ENCODE measurements at regions not wholly inside any gene's neighbourhood (a gene's known extent, or its start where the extent isn't known, plus 50 kb on each side); places are given as distances from the start of the nearest gene placed in this dataset.
"Not testable (repeated sequence)": the region's sequence is repeated elsewhere in the genome, so short reads cannot be mapped to it uniquely, and the experiment has no call there.

- H3K4me1 ChIP-seq (replicated peaks in 1 of 2; ENCODE audit: control insufficient read depth in 2 of 2, insufficient read depth in 2 of 2, low read length in 2 of 2), result peaks cover 0 to 19% of the 10 kb centered on the region in 2 experiments; a peak in 3 of 5 replicates
- H3K4me2 ChIP-seq (ENCODE audit: insufficient read depth, low read length); H4K20me1 ChIP-seq (replicated peaks; ENCODE audit: control insufficient read depth, insufficient read depth, low read length); H3K4me3 ChIP-seq; FAIRE-seq; H3K9me1 ChIP-seq (ENCODE audit: control insufficient read depth, insufficient read depth, low read length); BruUV-seq (replicated peaks); H3K79me2 ChIP-seq (ENCODE audit: control insufficient read depth, insufficient read depth, low read length); H3K9me3 ChIP-seq (replicated peaks; ENCODE audit: control insufficient read depth, insufficient read depth, low read depth, low read length); H2AFZ ChIP-seq (ENCODE audit: low read depth, low read length); in situ Hi-C loops (cut with MboI); POLR2A ChIA-PET; intact Hi-C loops (cut with micrococcal nuclease); H3K27me3 ChIP-seq (ENCODE audit: control insufficient read depth in 2 of 2, insufficient read depth in 2 of 2, low read length in 2 of 2); H3K27ac ChIP-seq (ENCODE audit: extremely low read depth, low read depth, low read length); ATAC-seq; DNase-seq (ENCODE audit: extremely low read depth in 1 of 4, low spot score in 3 of 4); CTCF ChIA-PET (ENCODE audit: low intra/inter-chr PET ratio); H3K9ac ChIP-seq (ENCODE audit: insufficient read depth in 1 of 2, low read depth in 2 of 2, low read length in 2 of 2): not testable (repeated sequence)
- WGBS (ENCODE audit: insufficient coverage, low coverage, missing lambda C conversion rate), result 78% methylated on average over 1 of the region's 1 CpG
- TF ChIP-seq ZNF146 (CRISPR knock-in tag; IDR thresholded peaks at IDR 0.05; ENCODE audit: unreplicated experiment), result peak; percentile 90
- peak in 1 of 2 experiments; percentile 52; a peak in 1 of 4 replicates for TF ChIP-seq KDM1A (IDR thresholded peaks at IDR 0.05)
- peak; percentile 65 for TF ChIP-seq BCOR (IDR thresholded peaks at IDR 0.05)
- H3K36me3 ChIP-seq (ENCODE audit: control insufficient read depth, insufficient read depth, low read length), result peaks cover 14% of the 10 kb centered on the region; the same call in 2 of the 3 replicates
Measured at GRCh38 chr7:16256419-16256818, 164.9 kb downstream of the CRPPA start.

GRCh38 chr7:16255952-16256351, 165.4 kb downstream of the CRPPA start:
- intact Hi-C loops (cut with micrococcal nuclease); H3K9ac ChIP-seq (ENCODE audit: insufficient read depth in 1 of 2, low read depth in 2 of 2, low read length in 2 of 2); H3K27me3 ChIP-seq (ENCODE audit: control insufficient read depth in 2 of 2, insufficient read depth in 2 of 2, low read length in 2 of 2); BruUV-seq (replicated peaks); POLR2A ChIA-PET; H3K9me1 ChIP-seq (ENCODE audit: control insufficient read depth, insufficient read depth, low read length); H3K79me2 ChIP-seq (ENCODE audit: control insufficient read depth, insufficient read depth, low read length); in situ Hi-C loops (cut with MboI); H3K4me3 ChIP-seq; H3K9me3 ChIP-seq (replicated peaks; ENCODE audit: control insufficient read depth, insufficient read depth, low read depth, low read length); H4K20me1 ChIP-seq (replicated peaks; ENCODE audit: control insufficient read depth, insufficient read depth, low read length); H3K4me2 ChIP-seq (ENCODE audit: insufficient read depth, low read length); DNase-seq (ENCODE audit: extremely low read depth in 1 of 4, low spot score in 3 of 4); H3K27ac ChIP-seq (ENCODE audit: extremely low read depth, low read depth, low read length); FAIRE-seq; H2AFZ ChIP-seq (ENCODE audit: low read depth, low read length); CTCF ChIA-PET (ENCODE audit: low intra/inter-chr PET ratio); ATAC-seq: not testable (repeated sequence)
- Histone ChIP-seq H3K4me1 (replicated peaks in 1 of 2; ENCODE audit: control insufficient read depth in 2 of 2, insufficient read depth in 2 of 2, low read length in 2 of 2) (peaks cover 0 to 15% of the 10 kb centered on the region in 2 experiments; a peak in 3 of 5 replicates), H3K36me3 (ENCODE audit: control insufficient read depth, insufficient read depth, low read length) (peaks cover 14% of the 10 kb centered on the region; the same call in 2 of the 3 replicates)
- WGBS (ENCODE audit: insufficient coverage, low coverage, missing lambda C conversion rate), result 89% methylated on average over 2 of the region's 2 CpGs
- TF ChIP-seq TRIM24 (IDR thresholded peaks at IDR 0.05) (0 out of 4 replicates have a peak, but pooled peaks of 1 of the 2 experiments have one; percentile 39), RBM25 (IDR thresholded peaks at IDR 0.05; ENCODE audit: low read depth, low read length, severe bottlenecking) (peak; percentile 12), AFF1 (IDR thresholded peaks at IDR 0.05; ENCODE audit: low read depth in 1 of 2, partially characterized antibody in 2 of 2) (peak in 1 of 2 experiments; percentile 98)
